K562 (cell line): ENCODE measurements at regions not wholly inside any gene's neighbourhood (a gene's known extent, or its start where the extent isn't known, plus 50 kb on each side); places are given as distances from the start of the nearest gene placed in this dataset.

Experiments
- ATAC-seq: fragments of 200-7000 bp; cut with Tn5 transposase; 3 replicates; pipeline ENCODE4 v1.9.1; 2020; ENCODE audit warnings: moderate library complexity
- BruUV-seq: library from RNA; stranded (reverse); fragments of 400-500 nt; replicated peaks from 2 replicates; lab custom pipeline; 2021; lab: Mats Ljungman, UMichigan
- CTCF ChIA-PET: fragments of 300-600 bp; formaldehyde crosslinking; extraction: SDS; loops from one replicate; lab custom pipeline; 2021; ENCODE audit warnings: low intra/inter-chr PET ratio; lab: Yijun Ruan, JAX
- POLR2A ChIA-PET: fragments of 300-600, 350-650 bp; sonication (Branson Sonifier 250); formaldehyde crosslinking; extraction: SDS; loops from one replicate; lab custom pipeline; 2021; ENCODE audit warnings: antibody characterized with exemption, inconsistent platforms; lab: Yijun Ruan, JAX
- DNase-seq, 4 experiments: peaks; one replicate each; pipeline versions ENCODE4 v3.0.0 to v3.0.0-alpha.2; 2011 to 2018; ENCODE audit warnings: low spot score in 3 of 4, mixed read lengths in 3 of 4; ENCODE audit errors: extremely low read depth in 1 of 4
- FAIRE-seq: peaks from 2 replicates; lab custom pipeline; 2011; peaks lifted over from hg19 to GRCh38; lab: Jason Lieb, UNC
- H2AFZ ChIP-seq: 2 replicates; pipeline ENCODE4 v1.6.0; 2011; ENCODE audit warnings: low read depth, low read length, control low read depth, inconsistent platforms
- H3K27ac ChIP-seq: fragments of 200-600 bp; 3 replicates; pipeline ENCODE4 v1.8.0; 2011; ENCODE audit warnings: low read depth, mild to moderate bottlenecking, control low read depth, inconsistent platforms, low read length, moderate library complexity, mixed read lengths; ENCODE audit errors: extremely low read depth
- H3K27me3 ChIP-seq, 2 experiments: fragments of 300-600 bp in 1 of 2; 2 replicates in 1 of 2; 3 replicates in 1 of 2; pipeline versions ENCODE4 v1.6.0 to v1.8.0; 2011; ENCODE audit warnings: inconsistent platforms in 2 of 2, low read length in 2 of 2, mild to moderate bottlenecking in 1 of 2, mixed read lengths in 1 of 2, moderate library complexity in 1 of 2; ENCODE audit not compliant: control insufficient read depth in 2 of 2, insufficient read depth in 2 of 2
- H3K36me3 ChIP-seq: fragments of 300-600 bp; 3 replicates; pipeline ENCODE4 v1.8.0; 2011; ENCODE audit warnings: mild to moderate bottlenecking, low read length, inconsistent platforms; ENCODE audit not compliant: control insufficient read depth, insufficient read depth
- H3K4me1 ChIP-seq, 2 experiments: fragments of 200-600 bp in 1 of 2; replicated peaks in 1 of 2; 2 replicates in 1 of 2; 3 replicates in 1 of 2; pipeline versions ENCODE4 v1.5.1 to v1.8.0; 2011; ENCODE audit warnings: inconsistent platforms in 2 of 2, low read length in 2 of 2, mild to moderate bottlenecking in 1 of 2, mixed read lengths in 1 of 2, moderate library complexity in 1 of 2; ENCODE audit not compliant: control insufficient read depth in 2 of 2, insufficient read depth in 2 of 2
- H3K4me2 ChIP-seq: 2 replicates; pipeline ENCODE4 v1.6.1; 2011; ENCODE audit warnings: low read length, control low read depth, inconsistent platforms, mixed read lengths; ENCODE audit not compliant: insufficient read depth
- H3K4me3 ChIP-seq: fragments of 200-600 bp; sonication (generic), shearing (Covaris generic); 2 replicates; pipeline ENCODE4 v1.5.1; 2016; ENCODE audit warnings: control low read depth, inconsistent platforms
- H3K79me2 ChIP-seq: fragments of 200-600 bp; 3 replicates; pipeline ENCODE4 v1.8.0; 2011; ENCODE audit warnings: low read length, inconsistent platforms; ENCODE audit not compliant: control insufficient read depth, insufficient read depth
- H3K9ac ChIP-seq, 2 experiments: 2 replicates each; pipeline versions ENCODE4 v1.6.0 to v1.6.1; 2011; ENCODE audit warnings: low read depth in 2 of 2, low read length in 2 of 2, control low read depth in 1 of 2, inconsistent platforms in 1 of 2, mild to moderate bottlenecking in 1 of 2, mixed read lengths in 1 of 2; ENCODE audit not compliant: insufficient read depth in 1 of 2
- H3K9me1 ChIP-seq: one replicate; pipeline ENCODE4 v1.6.0; 2011; ENCODE audit warnings: inconsistent platforms, mild to moderate bottlenecking, low read length, moderate library complexity; ENCODE audit not compliant: control insufficient read depth, insufficient read depth
- H3K9me3 ChIP-seq: replicated peaks from 2 replicates; pipeline ENCODE4 v1.5.1; 2011; ENCODE audit warnings: low read depth, low read length, inconsistent platforms; ENCODE audit not compliant: control insufficient read depth, insufficient read depth
- H4K20me1 ChIP-seq: replicated peaks from 2 replicates; pipeline ENCODE4 v1.6.1; 2011; ENCODE audit warnings: low read length, inconsistent platforms, mixed read lengths; ENCODE audit not compliant: control insufficient read depth, insufficient read depth
- CREB1 ChIP-seq, 2 experiments: sonication (generic) in 1 of 2; formaldehyde crosslinking in 1 of 2; IDR thresholded peaks; 2 replicates each; pipeline versions ENCODE4 v1.6.1 to v1.8.0; 2012 to 2022; ENCODE audit warnings: inconsistent platforms in 1 of 2, mild to moderate bottlenecking in 1 of 2, missing genetic modification reagents in 1 of 2, moderate library complexity in 1 of 2
- EP400 ChIP-seq: fragments of 450-650 bp; IDR thresholded peaks from 2 replicates; pipeline ENCODE4 v1.6.1; 2017; ENCODE audit warnings: antibody characterized with exemption, mild to moderate bottlenecking, moderate library complexity
- GABPB2 ChIP-seq: fragments of 250-450 bp; sonication (Bioruptor Pico); conservative IDR thresholded peaks from 2 replicates; pipeline ENCODE4 v1.5.1; 2021; ENCODE audit warnings: mild to moderate bottlenecking
- ILK ChIP-seq: fragments of 450-650 bp; IDR thresholded peaks from 2 replicates; pipeline ENCODE4 v1.6.1; 2016; ENCODE audit warnings: missing genetic modification characterization, low read depth, mild to moderate bottlenecking, missing compliant biosample characterization, moderate library complexity, borderline replicate concordance
- NFE2 ChIP-seq: IDR thresholded peaks from 2 replicates; pipeline ENCODE4 v1.6.1; 2014; ENCODE audit warnings: antibody characterized with exemption, low read depth
- SAFB2 ChIP-seq: fragments of 200-400 bp; formaldehyde crosslinking; IDR thresholded peaks from 2 replicates; pipeline ENCODE4 v1.6.1; 2018; ENCODE audit warnings: borderline replicate concordance, low read length, low read depth, moderate library complexity; ENCODE audit not compliant: severe bottlenecking
- TAF1 ChIP-seq: IDR thresholded peaks from 2 replicates; pipeline ENCODE4 v1.6.1; 2011; ENCODE audit warnings: mild to moderate bottlenecking, low read length, moderate library complexity; ENCODE audit not compliant: insufficient read depth, control insufficient read depth, severe bottlenecking; ENCODE audit errors: extremely low read depth
- ZNF431 ChIP-seq: sonication (generic); formaldehyde crosslinking; IDR thresholded peaks from 2 replicates; pipeline ENCODE4 v1.8.0; 2022; ENCODE audit warnings: mild to moderate bottlenecking, missing genetic modification reagents
- ZNF79 ChIP-seq: fragments of 250-450 bp; sonication (Bioruptor Pico); IDR thresholded peaks from 2 replicates; pipeline ENCODE4 v1.4.0; 2020; ENCODE audit warnings: low read depth, mild to moderate bottlenecking, moderate library complexity
- in situ Hi-C: fragments of 300-500 bp; cut with MboI; formaldehyde crosslinking; loops from 4 replicates; pipeline ENCODE4 v1.15.0; 2018; ENCODE audit warnings: inconsistent platforms, mixed read lengths
- intact Hi-C: fragments of 100-400 bp; cut with micrococcal nuclease; formaldehyde crosslinking; loops from 2 replicates; pipeline ENCODE4 v1.14.2; 2022
- TF ChIP-seq, protein P1 (sequence below): sonication (generic); formaldehyde crosslinking; IDR thresholded peaks from 2 replicates; pipeline ENCODE4 v1.8.1; 2023; ENCODE audit warnings: mild to moderate bottlenecking, missing genetic modification reagents
- TF ChIP-seq, protein P2 (sequence below): fragments of 450-650 bp; IDR thresholded peaks from 2 replicates; pipeline ENCODE4 v1.6.1; 2018; ENCODE audit warnings: mild to moderate bottlenecking, low read depth; ENCODE audit not compliant: partially characterized antibody

- CTCF ChIA-PET = no interaction called here
- TF ChIP-seq, protein P1, sequence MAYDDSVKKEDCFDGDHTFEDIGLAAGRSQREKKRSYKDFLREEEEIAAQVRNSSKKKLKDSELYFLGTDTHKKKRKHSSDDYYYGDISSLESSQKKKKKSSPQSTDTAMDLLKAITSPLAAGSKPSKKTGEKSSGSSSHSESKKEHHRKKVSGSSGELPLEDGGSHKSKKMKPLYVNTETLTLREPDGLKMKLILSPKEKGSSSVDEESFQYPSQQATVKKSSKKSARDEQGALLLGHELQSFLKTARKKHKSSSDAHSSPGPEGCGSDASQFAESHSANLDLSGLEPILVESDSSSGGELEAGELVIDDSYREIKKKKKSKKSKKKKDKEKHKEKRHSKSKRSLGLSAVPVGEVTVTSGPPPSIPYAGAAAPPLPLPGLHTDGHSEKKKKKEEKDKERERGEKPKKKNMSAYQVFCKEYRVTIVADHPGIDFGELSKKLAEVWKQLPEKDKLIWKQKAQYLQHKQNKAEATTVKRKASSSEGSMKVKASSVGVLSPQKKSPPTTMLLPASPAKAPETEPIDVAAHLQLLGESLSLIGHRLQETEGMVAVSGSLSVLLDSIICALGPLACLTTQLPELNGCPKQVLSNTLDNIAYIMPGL (CRISPR knock-in tag) = no peak
- no peak for TF ChIP-seq CREB1 (IDR thresholded peaks at IDR 0.05)
- TF ChIP-seq CREB1 (CRISPR knock-in tag; IDR thresholded peaks at IDR 0.05) = no peak
- TF ChIP-seq EP400 = no peak
- no peak for TF ChIP-seq ILK (tag)
- TF ChIP-seq, protein P2, sequence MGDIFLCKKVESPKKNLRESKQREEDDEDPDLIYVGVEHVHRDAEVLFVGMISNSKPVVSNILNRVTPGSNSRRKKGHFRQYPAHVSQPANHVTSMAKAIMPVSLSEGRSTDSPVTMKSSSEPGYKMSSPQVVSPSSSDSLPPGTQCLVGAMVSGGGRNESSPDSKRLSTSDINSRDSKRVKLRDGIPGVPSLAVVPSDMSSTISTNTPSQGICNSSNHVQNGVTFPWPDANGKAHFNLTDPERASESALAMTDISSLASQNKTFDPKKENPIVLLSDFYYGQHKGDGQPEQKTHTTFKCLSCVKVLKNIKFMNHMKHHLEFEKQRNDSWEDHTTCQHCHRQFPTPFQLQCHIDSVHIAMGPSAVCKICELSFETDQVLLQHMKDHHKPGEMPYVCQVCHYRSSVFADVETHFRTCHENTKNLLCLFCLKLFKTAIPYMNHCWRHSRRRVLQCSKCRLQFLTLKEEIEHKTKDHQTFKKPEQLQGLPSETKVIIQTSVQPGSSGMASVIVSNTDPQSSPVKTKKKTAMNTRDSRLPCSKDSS = no peak
- TF ChIP-seq GABPB2 (CRISPR knock-in tag) = no peak
- TF ChIP-seq TAF1 = no peak
- TF ChIP-seq ZNF79 (CRISPR knock-in tag) = no peak
- no peak for TF ChIP-seq ZNF431 (CRISPR knock-in tag)
- no peak for TF ChIP-seq SAFB2
- no peak for TF ChIP-seq NFE2
- in situ Hi-C loops (no loop called here), intact Hi-C loops (no loop called here)
- Histone ChIP-seq H3K27ac (no peak overlapping the region), H3K4me2 (no peak overlapping the region), H3K9ac (no peak overlapping the region), H3K79me2 (no peaks in the 10 kb centered on the region), H3K36me3 (no peaks in the 10 kb centered on the region), H4K20me1 (no peaks in the 10 kb centered on the region; the same call in 1 of the 2 replicates), H3K9me3 (no peaks in the 10 kb centered on the region; the same call in 1 of the 2 replicates), H3K4me1 (no peaks in the 10 kb centered on the region), H3K4me3 (no peak overlapping the region), H3K27me3 (peaks cover 12% of the 10 kb centered on the region in 2 experiments; a peak in 4 of 5 replicates), H2AFZ (no peak overlapping the region), H3K9me1 (no peaks in the 10 kb centered on the region)
- no peak for ATAC-seq
- no peak for DNase-seq
- POLR2A ChIA-PET = no interaction called here
- FAIRE-seq = no peak
- no TSS peak for BruUV-seq
Observed at GRCh38 chr7:155939350-155939749, 127.1 kb upstream of the SHH start.
